ENCODE measurements at regions not wholly inside any gene's neighbourhood (a gene's known extent, or its start where the extent isn't known, plus 50 kb on each side); places are given as distances from the start of the nearest gene placed in this dataset.
"Not testable (repeated sequence)": the region's sequence is repeated elsewhere in the genome, so short reads cannot be mapped to it uniquely, and the experiment has no call there.

DNA sequence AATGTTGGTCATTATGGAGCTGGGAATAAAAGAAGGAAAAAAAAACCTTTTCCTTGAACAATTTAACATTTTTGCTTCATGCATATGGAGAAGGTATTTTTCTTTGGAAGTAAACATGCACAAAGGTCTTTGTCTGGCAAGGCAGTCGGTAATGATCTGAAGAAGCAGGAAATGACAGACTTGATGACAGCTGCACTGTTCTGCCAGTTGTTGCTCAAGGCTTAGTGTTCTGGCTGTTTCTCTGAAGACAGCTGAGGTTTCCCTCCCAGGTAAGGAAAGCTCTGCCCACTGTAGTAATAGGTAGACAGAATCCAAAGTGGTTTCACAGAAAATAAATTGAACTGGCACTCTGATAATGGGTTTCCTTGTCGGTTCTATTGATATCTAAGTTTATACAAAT is 308.4 kb upstream of the GCFC2 start:
- H3K27me3 ChIP-seq (ENCODE audit: control insufficient read depth, insufficient read depth, low read length): no peaks in the 10 kb centered on the region
- no peak for DNase-seq
- no peak overlapping the region for H3K4me3 ChIP-seq (ENCODE audit: insufficient read depth, low read depth, low read length)
- no peaks in the 10 kb centered on the region for H3K36me3 ChIP-seq (replicated peaks; ENCODE audit: control insufficient read depth, insufficient read depth, low read length)

- no peak for DNase-seq
- no peaks in the 10 kb centered on the region for H3K27me3 ChIP-seq (ENCODE audit: control insufficient read depth, insufficient read depth, low read length)
- H3K4me3 ChIP-seq (ENCODE audit: insufficient read depth, low read depth, low read length): no peak overlapping the region
- no peaks in the 10 kb centered on the region for H3K36me3 ChIP-seq (replicated peaks; ENCODE audit: control insufficient read depth, insufficient read depth, low read length)
These were observed 298.8 kb upstream of the GCFC2 start for GRCh38 chr2:76009484-76009883.

GRCh38 chr2:76008001-76008702 is 297.4 kb upstream of the GCFC2 start:
- no peak for DNase-seq
- Histone ChIP-seq H3K27me3 (ENCODE audit: control insufficient read depth, insufficient read depth, low read length) (no peaks in the 10 kb centered on the region), H3K36me3 (replicated peaks; ENCODE audit: control insufficient read depth, insufficient read depth, low read length) (no peaks in the 10 kb centered on the region), H3K4me3 (ENCODE audit: insufficient read depth, low read depth, low read length) (no peak overlapping the region)

DNA sequence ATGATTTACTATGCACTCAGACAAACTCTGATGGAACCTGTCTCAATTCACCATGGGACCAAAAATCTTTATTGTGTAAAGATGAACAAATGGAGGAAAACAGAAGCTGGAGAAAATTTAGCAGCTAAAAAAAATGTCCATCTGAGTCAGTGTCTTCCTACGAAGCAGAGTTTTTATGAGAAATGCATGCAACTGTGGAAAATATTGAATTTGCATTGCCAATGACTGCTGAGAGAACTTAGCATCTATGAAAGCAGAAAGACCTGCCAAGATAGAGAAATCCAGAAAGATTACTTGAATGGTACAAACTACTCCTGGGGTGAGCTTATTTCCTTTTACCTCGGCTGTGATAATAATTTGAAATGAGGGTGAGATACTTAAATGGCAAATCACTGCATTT is 289.7 kb upstream of the GCFC2 start:
- Histone ChIP-seq H3K4me3 (ENCODE audit: insufficient read depth, low read depth, low read length) (no peak overlapping the region), H3K36me3 (replicated peaks; ENCODE audit: control insufficient read depth, insufficient read depth, low read length) (no peaks in the 10 kb centered on the region), H3K27me3 (ENCODE audit: control insufficient read depth, insufficient read depth, low read length) (no peaks in the 10 kb centered on the region)
- DNase-seq: no peak

DNA sequence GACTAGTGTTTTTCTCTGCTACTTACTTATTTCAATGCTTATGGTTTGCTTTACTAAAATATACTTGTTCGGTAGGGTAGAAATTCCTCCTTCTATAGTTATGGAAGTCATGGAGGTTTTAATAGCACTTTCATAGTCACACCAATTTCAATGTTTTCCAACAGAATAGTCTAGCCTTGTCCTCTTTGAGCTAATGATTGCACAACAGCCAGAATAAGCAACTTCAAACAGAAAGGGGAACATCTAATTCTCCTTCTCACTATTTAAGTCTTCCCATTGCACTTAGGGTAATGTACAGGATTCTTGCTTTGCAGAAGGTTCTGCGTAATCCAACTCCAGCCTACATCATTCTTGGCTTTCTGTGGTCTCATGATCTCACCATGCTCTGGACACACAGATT is 287.7 kb upstream of the GCFC2 start:
- Histone ChIP-seq H3K27me3 (ENCODE audit: control insufficient read depth, insufficient read depth, low read length) (no peaks in the 10 kb centered on the region), H3K4me3 (ENCODE audit: insufficient read depth, low read depth, low read length) (no peak overlapping the region), H3K36me3 (replicated peaks; ENCODE audit: control insufficient read depth, insufficient read depth, low read length) (no peaks in the 10 kb centered on the region)
- no peak for DNase-seq

- Histone ChIP-seq H3K36me3 (replicated peaks; ENCODE audit: control insufficient read depth, insufficient read depth, low read length) (no peaks in the 10 kb centered on the region), H3K4me3 (ENCODE audit: insufficient read depth, low read depth, low read length) (no peak overlapping the region), H3K27me3 (ENCODE audit: control insufficient read depth, insufficient read depth, low read length) (no peaks in the 10 kb centered on the region)
- peak; percentile 2 for DNase-seq
These were observed 284.0 kb upstream of the GCFC2 start for GRCh38 chr2:75994759-75995158.

GRCh38 chr2:75988622-75989021 is 277.9 kb upstream of the GCFC2 start:
- H3K36me3 ChIP-seq (replicated peaks; ENCODE audit: control insufficient read depth, insufficient read depth, low read length); H3K27me3 ChIP-seq (ENCODE audit: control insufficient read depth, insufficient read depth, low read length); H3K4me3 ChIP-seq (ENCODE audit: insufficient read depth, low read depth, low read length); DNase-seq: not testable (repeated sequence)

GRCh38 chr2:75986617-75987016 is 275.9 kb upstream of the GCFC2 start:
- H3K4me3 ChIP-seq (ENCODE audit: insufficient read depth, low read depth, low read length): no peak overlapping the region
- no peaks in the 10 kb centered on the region for H3K36me3 ChIP-seq (replicated peaks; ENCODE audit: control insufficient read depth, insufficient read depth, low read length)
- no peaks in the 10 kb centered on the region for H3K27me3 ChIP-seq (ENCODE audit: control insufficient read depth, insufficient read depth, low read length)
- no peak for DNase-seq

- Histone ChIP-seq H3K4me3 (ENCODE audit: insufficient read depth, low read depth, low read length) (no peak overlapping the region), H3K36me3 (replicated peaks; ENCODE audit: control insufficient read depth, insufficient read depth, low read length) (no peaks in the 10 kb centered on the region), H3K27me3 (ENCODE audit: control insufficient read depth, insufficient read depth, low read length) (no peaks in the 10 kb centered on the region)
- DNase-seq: no peak
These were observed 272.0 kb upstream of the GCFC2 start for GRCh38 chr2:75982719-75983118.

DNA sequence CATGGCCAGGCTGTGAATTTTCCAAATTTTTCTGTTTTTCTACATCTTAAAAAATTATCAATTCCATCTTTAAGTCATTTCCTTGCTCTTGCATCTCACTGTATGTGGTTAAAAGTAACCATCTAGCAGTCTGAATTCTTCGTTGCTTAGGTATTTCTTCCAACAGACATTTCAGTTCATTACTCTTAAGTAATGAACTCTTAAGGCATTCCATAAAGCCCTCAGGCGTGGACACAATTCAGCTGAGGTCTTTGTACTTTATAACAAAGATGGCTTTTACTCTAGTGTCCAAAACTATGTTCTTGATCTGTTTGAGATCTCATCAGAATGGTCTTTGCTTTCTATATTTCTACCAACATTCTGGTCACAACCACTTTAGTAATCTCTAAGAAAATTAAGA is 253.9 kb upstream of the GCFC2 start:
- Histone ChIP-seq H3K4me3 (ENCODE audit: insufficient read depth, low read depth, low read length) (no peak overlapping the region), H3K27me3 (ENCODE audit: control insufficient read depth, insufficient read depth, low read length) (no peaks in the 10 kb centered on the region), H3K36me3 (replicated peaks; ENCODE audit: control insufficient read depth, insufficient read depth, low read length) (no peaks in the 10 kb centered on the region)
- no peak for DNase-seq

- Histone ChIP-seq H3K27me3 (ENCODE audit: control insufficient read depth, insufficient read depth, low read length) (no peaks in the 10 kb centered on the region), H3K36me3 (replicated peaks; ENCODE audit: control insufficient read depth, insufficient read depth, low read length) (no peaks in the 10 kb centered on the region), H3K4me3 (ENCODE audit: insufficient read depth, low read depth, low read length) (no peak overlapping the region)
- DNase-seq: no peak
These were observed 249.8 kb upstream of the GCFC2 start for GRCh38 chr2:75960472-75961009.

GRCh38 chr2:75959724-75960471 is 249.2 kb upstream of the GCFC2 start:
- H3K27me3 ChIP-seq (ENCODE audit: control insufficient read depth, insufficient read depth, low read length): no peaks in the 10 kb centered on the region
- DNase-seq: no peak
- H3K4me3 ChIP-seq (ENCODE audit: insufficient read depth, low read depth, low read length): no peak overlapping the region
- no peaks in the 10 kb centered on the region for H3K36me3 ChIP-seq (replicated peaks; ENCODE audit: control insufficient read depth, insufficient read depth, low read length)

DNA sequence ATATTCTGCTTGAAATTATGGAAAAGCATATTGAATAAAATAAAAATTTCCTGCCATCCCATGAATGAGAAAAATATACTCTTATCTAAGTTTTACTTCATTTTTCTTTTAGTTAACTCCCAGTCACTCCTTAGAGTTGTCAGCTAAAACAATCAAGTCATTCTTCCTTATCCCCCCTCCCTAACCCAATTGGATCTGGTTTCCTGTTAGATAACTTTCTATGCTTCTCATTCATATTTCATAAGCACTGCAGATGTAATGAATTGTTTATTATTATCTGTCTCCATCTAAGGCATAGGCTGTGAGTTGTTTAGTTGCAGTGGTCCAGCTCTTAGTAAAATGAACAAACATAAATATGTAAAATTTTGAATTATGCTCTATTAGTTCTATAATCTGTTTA is 244.0 kb upstream of the GCFC2 start:
- H3K4me3 ChIP-seq (ENCODE audit: insufficient read depth, low read depth, low read length): no peak overlapping the region
- no peaks in the 10 kb centered on the region for H3K27me3 ChIP-seq (ENCODE audit: control insufficient read depth, insufficient read depth, low read length)
- no peak for DNase-seq
- no peaks in the 10 kb centered on the region for H3K36me3 ChIP-seq (replicated peaks; ENCODE audit: control insufficient read depth, insufficient read depth, low read length)

GRCh38 chr2:75952173-75952572 is 241.5 kb upstream of the GCFC2 start:
- H3K27me3 ChIP-seq (ENCODE audit: control insufficient read depth, insufficient read depth, low read length): no peaks in the 10 kb centered on the region
- H3K36me3 ChIP-seq (replicated peaks; ENCODE audit: control insufficient read depth, insufficient read depth, low read length): no peaks in the 10 kb centered on the region
- no peak overlapping the region for H3K4me3 ChIP-seq (ENCODE audit: insufficient read depth, low read depth, low read length)
- no peak for DNase-seq

DNA sequence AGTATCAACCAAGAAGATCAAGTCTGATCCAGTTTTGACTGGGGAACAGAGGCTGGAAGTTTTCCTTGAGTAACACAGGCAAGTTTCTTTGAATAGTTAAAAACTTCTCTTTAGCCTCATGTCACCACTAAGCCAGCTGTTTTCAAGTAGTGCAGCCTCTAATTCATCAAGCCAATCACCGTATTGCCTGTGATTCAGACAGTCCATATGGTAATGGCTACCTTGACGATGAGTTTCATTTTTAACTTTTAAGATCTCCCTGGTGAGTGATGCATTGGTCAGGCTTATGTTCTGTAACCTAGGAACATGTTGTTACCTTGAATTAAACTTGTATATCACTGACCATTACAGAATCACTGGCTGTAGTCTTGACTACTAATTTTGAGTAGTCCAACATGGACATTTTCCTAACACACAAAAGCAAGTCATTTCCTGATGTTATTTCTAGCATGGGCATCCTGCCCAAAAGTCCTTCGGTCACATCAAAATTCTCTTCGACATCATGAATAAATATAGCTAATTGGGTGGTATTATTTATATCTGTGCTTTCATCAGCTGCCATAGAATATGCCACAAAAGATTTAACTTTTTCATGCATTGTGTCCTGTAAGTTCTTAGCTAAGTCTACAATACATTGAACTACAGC is 238.8 kb upstream of the GCFC2 start:
- DNase-seq: no peak
- Histone ChIP-seq H3K4me3 (ENCODE audit: insufficient read depth, low read depth, low read length) (no peak overlapping the region), H3K27me3 (ENCODE audit: control insufficient read depth, insufficient read depth, low read length) (no peaks in the 10 kb centered on the region), H3K36me3 (replicated peaks; ENCODE audit: control insufficient read depth, insufficient read depth, low read length) (no peaks in the 10 kb centered on the region)
